ENCODE measurements at regions not wholly inside any gene's neighbourhood (a gene's known extent, or its start where the extent isn't known, plus 50 kb on each side); places are given as distances from the start of the nearest gene placed in this dataset.

GRCh38 chr4:63029380-63029779 lies 1379.9 kb downstream of the TECRL start:
- DNase-seq (ENCODE audit: low read depth), result no peak
- no peaks in the 10 kb centered on the region for H3K4me1 ChIP-seq (ENCODE audit: control insufficient read depth, insufficient read depth, low read length)

DNA sequence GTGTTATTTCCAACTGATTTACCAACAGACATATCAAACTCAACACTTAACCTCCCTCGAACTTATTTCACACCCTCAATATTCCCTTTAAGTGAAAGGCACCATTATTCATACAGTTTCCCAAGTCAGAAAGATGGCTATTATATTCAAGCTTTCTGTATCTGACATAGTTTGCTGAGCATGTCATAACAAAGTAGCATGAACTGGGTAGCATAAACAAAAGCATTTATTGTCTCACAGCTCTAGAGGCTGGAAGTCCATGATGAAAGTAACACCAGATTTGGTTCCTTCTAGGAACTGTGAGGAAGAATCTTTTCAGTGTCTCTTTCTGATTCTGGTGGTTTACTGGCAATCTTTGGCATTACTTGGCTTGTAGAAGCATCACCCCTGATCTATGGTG lies 1388.6 kb downstream of the TECRL start:
- no peaks in the 10 kb centered on the region for H3K4me1 ChIP-seq (ENCODE audit: control insufficient read depth, insufficient read depth, low read length)
- no peaks in the 10 kb centered on the region for H3K27me3 ChIP-seq (replicated peaks; ENCODE audit: control insufficient read depth, insufficient read depth, low read length)
- DNase-seq (ENCODE audit: low read depth), result no peak
- no peak overlapping the region for H3K4me3 ChIP-seq (ENCODE audit: low read length)
- no peaks in the 10 kb centered on the region for H3K36me3 ChIP-seq (ENCODE audit: control insufficient read depth, insufficient read depth, low read length, severe bottlenecking)
- no peak overlapping the region for H3K9ac ChIP-seq (ENCODE audit: low read length)
- no peaks in the 10 kb centered on the region for H3K9me3 ChIP-seq (ENCODE audit: control insufficient read depth, low read length)

More at GRCh38 chr4:63029380-63029779, 1379.9 kb downstream of the TECRL start:
- Histone ChIP-seq H3K9me3 (ENCODE audit: control insufficient read depth, low read length) (peaks cover 3% of the 10 kb centered on the region), H3K36me3 (ENCODE audit: control insufficient read depth, insufficient read depth, low read length, severe bottlenecking) (no peaks in the 10 kb centered on the region), H3K4me3 (ENCODE audit: low read length) (no peak overlapping the region), H3K9ac (ENCODE audit: low read length) (no peak overlapping the region), H3K27me3 (replicated peaks; ENCODE audit: control insufficient read depth, insufficient read depth, low read length) (no peaks in the 10 kb centered on the region)

- Histone ChIP-seq H3K4me1 (ENCODE audit: control insufficient read depth, insufficient read depth, low read length) (no peaks in the 10 kb centered on the region), H3K4me3 (ENCODE audit: low read length) (no peak overlapping the region), H3K36me3 (ENCODE audit: control insufficient read depth, insufficient read depth, low read length, severe bottlenecking) (no peaks in the 10 kb centered on the region), H3K9me3 (ENCODE audit: control insufficient read depth, low read length) (peaks cover 4% of the 10 kb centered on the region), H3K9ac (ENCODE audit: low read length) (no peak overlapping the region), H3K27me3 (replicated peaks; ENCODE audit: control insufficient read depth, insufficient read depth, low read length) (no peaks in the 10 kb centered on the region)
- no peak for DNase-seq (ENCODE audit: low read depth)
Observed at GRCh38 chr4:63017300-63017699, 1392.0 kb downstream of the TECRL start.

GRCh38 chr4:62970846-62971245 lies 1438.4 kb downstream of the TECRL start:
- Histone ChIP-seq H3K4me3 (ENCODE audit: low read length) (no peak overlapping the region), H3K9me3 (ENCODE audit: control insufficient read depth, low read length) (no peaks in the 10 kb centered on the region), H3K9ac (ENCODE audit: low read length) (no peak overlapping the region), H3K27me3 (replicated peaks; ENCODE audit: control insufficient read depth, insufficient read depth, low read length) (no peaks in the 10 kb centered on the region), H3K36me3 (ENCODE audit: control insufficient read depth, insufficient read depth, low read length, severe bottlenecking) (no peaks in the 10 kb centered on the region), H3K4me1 (ENCODE audit: control insufficient read depth, insufficient read depth, low read length) (no peaks in the 10 kb centered on the region)
- DNase-seq (ENCODE audit: low read depth), result no peak

DNA sequence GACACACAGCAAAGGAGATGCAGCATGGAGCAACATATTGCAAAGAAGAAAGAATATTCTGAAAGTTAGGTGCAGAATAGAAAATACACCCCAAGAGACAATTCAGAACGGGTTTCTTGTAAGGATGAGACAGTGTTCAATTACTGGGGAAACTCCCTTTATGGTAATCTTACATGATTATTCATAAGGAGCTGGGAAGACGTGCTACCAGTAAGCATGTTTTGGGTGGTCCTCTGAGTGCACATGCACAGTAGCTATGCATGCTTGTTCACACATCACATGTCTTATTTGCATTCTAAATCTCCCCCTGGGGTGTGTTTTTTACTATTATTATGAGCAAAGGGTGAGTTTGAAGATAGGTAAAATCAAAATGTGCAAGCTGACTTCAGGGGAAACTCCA lies 1448.8 kb downstream of the TECRL start:
- H3K4me1 ChIP-seq (ENCODE audit: control insufficient read depth, insufficient read depth, low read length), result no peaks in the 10 kb centered on the region
- H3K9me3 ChIP-seq (ENCODE audit: control insufficient read depth, low read length), result no peaks in the 10 kb centered on the region
- no peak for DNase-seq (ENCODE audit: low read depth)
- no peaks in the 10 kb centered on the region for H3K36me3 ChIP-seq (ENCODE audit: control insufficient read depth, insufficient read depth, low read length, severe bottlenecking)
- H3K9ac ChIP-seq (ENCODE audit: low read length), result no peak overlapping the region
- H3K4me3 ChIP-seq (ENCODE audit: low read length), result no peak overlapping the region
- no peaks in the 10 kb centered on the region for H3K27me3 ChIP-seq (replicated peaks; ENCODE audit: control insufficient read depth, insufficient read depth, low read length)

GRCh38 chr4:62953752-62954151 lies 1455.5 kb downstream of the TECRL start:
- Histone ChIP-seq H3K36me3 (ENCODE audit: control insufficient read depth, insufficient read depth, low read length, severe bottlenecking) (no peaks in the 10 kb centered on the region), H3K27me3 (replicated peaks; ENCODE audit: control insufficient read depth, insufficient read depth, low read length) (no peaks in the 10 kb centered on the region), H3K9me3 (ENCODE audit: control insufficient read depth, low read length) (no peaks in the 10 kb centered on the region), H3K4me3 (ENCODE audit: low read length) (no peak overlapping the region), H3K9ac (ENCODE audit: low read length) (no peak overlapping the region), H3K4me1 (ENCODE audit: control insufficient read depth, insufficient read depth, low read length) (no peaks in the 10 kb centered on the region)
- no peak for DNase-seq (ENCODE audit: low read depth)

DNA sequence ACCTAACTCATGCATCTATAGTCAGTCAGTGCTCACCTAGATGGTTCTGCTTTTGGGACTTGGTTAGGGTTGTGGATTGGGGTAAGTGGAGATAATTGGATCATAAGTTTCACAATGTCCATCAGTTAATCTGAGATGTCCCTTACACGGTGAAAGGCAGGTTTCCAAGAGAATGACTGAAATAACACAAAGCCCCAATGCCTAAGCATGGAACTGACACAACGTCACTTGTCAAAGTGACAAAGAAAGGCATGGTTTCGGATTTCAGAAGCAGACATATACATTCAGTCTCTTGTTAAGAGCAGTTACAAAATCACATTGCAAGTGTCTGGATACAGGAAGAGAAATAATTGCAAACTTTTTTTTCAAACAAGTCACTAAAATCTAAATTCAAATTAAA lies 1456.9 kb downstream of the TECRL start:
- H3K9me3 ChIP-seq (ENCODE audit: control insufficient read depth, low read length), result no peaks in the 10 kb centered on the region
- no peak for DNase-seq (ENCODE audit: low read depth)
- H3K4me1 ChIP-seq (ENCODE audit: control insufficient read depth, insufficient read depth, low read length), result no peaks in the 10 kb centered on the region
- H3K9ac ChIP-seq (ENCODE audit: low read length), result no peak overlapping the region
- H3K27me3 ChIP-seq (replicated peaks; ENCODE audit: control insufficient read depth, insufficient read depth, low read length), result no peaks in the 10 kb centered on the region
- no peaks in the 10 kb centered on the region for H3K36me3 ChIP-seq (ENCODE audit: control insufficient read depth, insufficient read depth, low read length, severe bottlenecking)
- H3K4me3 ChIP-seq (ENCODE audit: low read length), result no peak overlapping the region

GRCh38 chr4:62948108-62948507 lies 1461.1 kb downstream of the TECRL start:
- DNase-seq (ENCODE audit: low read depth), result no peak

DNA sequence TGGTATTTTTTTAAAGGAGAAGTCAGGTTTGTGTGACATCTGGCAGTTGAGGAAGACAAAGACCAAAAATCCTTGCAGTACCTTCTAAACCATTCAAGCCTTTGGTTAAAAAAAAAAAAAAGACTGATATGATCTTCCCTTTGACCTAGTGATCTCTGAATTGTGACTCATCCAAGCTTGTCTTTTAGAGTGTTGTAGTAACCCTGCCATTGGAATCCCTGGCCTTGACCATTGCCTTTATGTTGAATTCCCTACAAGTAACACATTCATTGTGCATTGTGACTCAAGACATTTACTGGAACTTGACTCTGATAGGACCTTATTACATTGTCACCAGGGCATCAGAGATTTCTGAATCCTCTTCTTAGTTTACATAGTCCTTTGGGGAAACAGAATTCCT lies 1469.0 kb downstream of the TECRL start:
- Histone ChIP-seq H3K9me3 (ENCODE audit: control insufficient read depth, low read length) (no peaks in the 10 kb centered on the region), H3K27me3 (replicated peaks; ENCODE audit: control insufficient read depth, insufficient read depth, low read length) (no peaks in the 10 kb centered on the region), H3K36me3 (ENCODE audit: control insufficient read depth, insufficient read depth, low read length, severe bottlenecking) (no peaks in the 10 kb centered on the region), H3K4me1 (ENCODE audit: control insufficient read depth, insufficient read depth, low read length) (no peaks in the 10 kb centered on the region), H3K9ac (ENCODE audit: low read length) (no peak overlapping the region), H3K4me3 (ENCODE audit: low read length) (no peak overlapping the region)
- DNase-seq (ENCODE audit: low read depth), result no peak

More at GRCh38 chr4:62948108-62948507, 1461.1 kb downstream of the TECRL start:
- H3K36me3 ChIP-seq (ENCODE audit: control insufficient read depth, insufficient read depth, low read length, severe bottlenecking), result no peaks in the 10 kb centered on the region
- no peaks in the 10 kb centered on the region for H3K4me1 ChIP-seq (ENCODE audit: control insufficient read depth, insufficient read depth, low read length)
- H3K4me3 ChIP-seq (ENCODE audit: low read length), result no peak overlapping the region
- no peak overlapping the region for H3K9ac ChIP-seq (ENCODE audit: low read length)
- no peaks in the 10 kb centered on the region for H3K27me3 ChIP-seq (replicated peaks; ENCODE audit: control insufficient read depth, insufficient read depth, low read length)
- no peaks in the 10 kb centered on the region for H3K9me3 ChIP-seq (ENCODE audit: control insufficient read depth, low read length)

GRCh38 chr4:62930884-62931283 lies 1478.4 kb downstream of the TECRL start:
- Histone ChIP-seq H3K36me3 (ENCODE audit: control insufficient read depth, insufficient read depth, low read length, severe bottlenecking) (no peaks in the 10 kb centered on the region), H3K4me3 (ENCODE audit: low read length) (no peak overlapping the region), H3K9me3 (ENCODE audit: control insufficient read depth, low read length) (no peaks in the 10 kb centered on the region), H3K9ac (ENCODE audit: low read length) (no peak overlapping the region), H3K4me1 (ENCODE audit: control insufficient read depth, insufficient read depth, low read length) (no peaks in the 10 kb centered on the region), H3K27me3 (replicated peaks; ENCODE audit: control insufficient read depth, insufficient read depth, low read length) (no peaks in the 10 kb centered on the region)
- DNase-seq (ENCODE audit: low read depth), result no peak

- DNase-seq (ENCODE audit: low read depth), result no peak
- Histone ChIP-seq H3K4me1 (ENCODE audit: control insufficient read depth, insufficient read depth, low read length) (no peaks in the 10 kb centered on the region), H3K36me3 (ENCODE audit: control insufficient read depth, insufficient read depth, low read length, severe bottlenecking) (no peaks in the 10 kb centered on the region), H3K9me3 (ENCODE audit: control insufficient read depth, low read length) (no peaks in the 10 kb centered on the region), H3K27me3 (replicated peaks; ENCODE audit: control insufficient read depth, insufficient read depth, low read length) (no peaks in the 10 kb centered on the region), H3K9ac (ENCODE audit: low read length) (no peak overlapping the region), H3K4me3 (ENCODE audit: low read length) (no peak overlapping the region)
Observed at GRCh38 chr4:62928483-62928882, 1480.8 kb downstream of the TECRL start.

- Histone ChIP-seq H3K36me3 (ENCODE audit: control insufficient read depth, insufficient read depth, low read length, severe bottlenecking) (no peaks in the 10 kb centered on the region), H3K27me3 (replicated peaks; ENCODE audit: control insufficient read depth, insufficient read depth, low read length) (no peaks in the 10 kb centered on the region), H3K9ac (ENCODE audit: low read length) (no peak overlapping the region), H3K4me3 (ENCODE audit: low read length) (no peak overlapping the region), H3K9me3 (ENCODE audit: control insufficient read depth, low read length) (no peaks in the 10 kb centered on the region), H3K4me1 (ENCODE audit: control insufficient read depth, insufficient read depth, low read length) (no peaks in the 10 kb centered on the region)
- no peak for DNase-seq (ENCODE audit: low read depth)
Observed at GRCh38 chr4:62927574-62927973, 1481.7 kb downstream of the TECRL start.

Measured in adipocyte (in vitro differentiated cells).